WERI-Rb-1 (cell line): ENCODE measurements at regions not wholly inside any gene's neighbourhood (a gene's known extent, or its start where the extent isn't known, plus 50 kb on each side); places are given as distances from the start of the nearest gene placed in this dataset.
"Not testable (repeated sequence)": the region's sequence is repeated elsewhere in the genome, so short reads cannot be mapped to it uniquely, and the experiment has no call there.

Source experiments
- DNase-seq: peaks from one replicate; pipeline ENCODE4 v3.0.0-alpha.2; 2020
- H3K27ac ChIP-seq: fragments of 250-450 bp; sonication (Bioruptor Pico); 2 replicates; pipeline ENCODE4 v1.5.1; 2020; ENCODE audit warnings: mild to moderate bottlenecking, moderate library complexity
- H3K27me3 ChIP-seq: fragments of 250-450 bp; sonication (Bioruptor Pico); 2 replicates; pipeline ENCODE4 v1.5.1; 2021; ENCODE audit warnings: mild to moderate bottlenecking, low read depth, moderate library complexity; ENCODE audit not compliant: insufficient read depth, severe bottlenecking
- H3K36me3 ChIP-seq: fragments of 250-450 bp; sonication (Bioruptor Pico); 2 replicates; pipeline ENCODE4 v1.5.1; 2020; ENCODE audit warnings: mild to moderate bottlenecking, moderate library complexity
- H3K4me3 ChIP-seq: 2 replicates; pipeline ENCODE4 v1.5.1; 2011; ENCODE audit warnings: low read depth, mild to moderate bottlenecking, control low read depth, low read length
- H3K9me3 ChIP-seq: fragments of 250-450 bp; sonication (Bioruptor Pico); 2 replicates; pipeline ENCODE4 v1.5.1; 2021; ENCODE audit warnings: mild to moderate bottlenecking, moderate library complexity; ENCODE audit not compliant: severe bottlenecking
- CTCF ChIP-seq: IDR thresholded peaks from 2 replicates; pipeline ENCODE4 v1.5.1; 2011; ENCODE audit warnings: low read depth, mild to moderate bottlenecking, control low read depth, inconsistent platforms, low read length

GRCh38 chr12:89267404-89267803 lies 84.9 kb downstream of the DUSP6 start:
- H3K27me3 ChIP-seq: no peaks in the 10 kb centered on the region
- H3K27ac ChIP-seq: no peak overlapping the region
- no peaks in the 10 kb centered on the region for H3K36me3 ChIP-seq
- H3K4me3 ChIP-seq: no peak overlapping the region
- no peaks in the 10 kb centered on the region for H3K9me3 ChIP-seq
- no peak for TF ChIP-seq CTCF
- no peak for DNase-seq

- not testable (repeated sequence) for H3K4me3 ChIP-seq, DNase-seq, H3K36me3 ChIP-seq, H3K27me3 ChIP-seq, H3K9me3 ChIP-seq, H3K27ac ChIP-seq
Observed at GRCh38 chr12:89266574-89267188, 85.6 kb downstream of the DUSP6 start.

GRCh38 chr12:89264837-89265236 lies 87.5 kb downstream of the DUSP6 start:
- H3K4me3 ChIP-seq: no peak overlapping the region
- TF ChIP-seq CTCF: no peak
- H3K27me3 ChIP-seq: no peaks in the 10 kb centered on the region
- no peaks in the 10 kb centered on the region for H3K36me3 ChIP-seq
- no peak for DNase-seq
- H3K9me3 ChIP-seq: no peaks in the 10 kb centered on the region
- H3K27ac ChIP-seq: no peak overlapping the region

- Histone ChIP-seq H3K36me3 (no peaks in the 10 kb centered on the region), H3K4me3 (no peak overlapping the region), H3K27me3 (no peaks in the 10 kb centered on the region), H3K9me3 (no peaks in the 10 kb centered on the region), H3K27ac (no peak overlapping the region)
- no peak for TF ChIP-seq CTCF
- no peak for DNase-seq
Observed at GRCh38 chr12:89263900-89264299, 88.4 kb downstream of the DUSP6 start.

- H3K4me3 ChIP-seq: no peak overlapping the region
- H3K27ac ChIP-seq: no peak overlapping the region
- no peaks in the 10 kb centered on the region for H3K36me3 ChIP-seq
- H3K9me3 ChIP-seq: no peaks in the 10 kb centered on the region
- H3K27me3 ChIP-seq: no peaks in the 10 kb centered on the region
- TF ChIP-seq CTCF: no peak
- DNase-seq: no peak
Observed at GRCh38 chr12:89262855-89263552, 89.3 kb downstream of the DUSP6 start.

GRCh38 chr12:89261982-89262381 lies 90.3 kb downstream of the DUSP6 start:
- Histone ChIP-seq H3K9me3 (no peaks in the 10 kb centered on the region), H3K4me3 (no peak overlapping the region), H3K27ac (no peak overlapping the region), H3K27me3 (no peaks in the 10 kb centered on the region), H3K36me3 (no peaks in the 10 kb centered on the region)
- no peak for TF ChIP-seq CTCF
- no peak for DNase-seq
